Epithelial cell of proximal tubule (primary cell): ENCODE measurements at regions not wholly inside any gene's neighbourhood (a gene's known extent, or its start where the extent isn't known, plus 50 kb on each side); places are given as distances from the start of the nearest gene placed in this dataset.
"Not testable (repeated sequence)": the region's sequence is repeated elsewhere in the genome, so short reads cannot be mapped to it uniquely, and the experiment has no call there.

Source experiments
- DNase-seq: peaks from one replicate; pipeline ENCODE4 v3.0.0-alpha.2; 2011; ENCODE audit warnings: low read depth
- H3K4me3 ChIP-seq: 2 replicates; pipeline ENCODE4 v1.5.1; 2011; ENCODE audit warnings: low read depth, mild to moderate bottlenecking, low read length
- TF ChIP-seq, protein P1 (sequence below): conservative IDR thresholded peaks from 2 replicates; pipeline ENCODE4 v1.5.1; 2012; ENCODE audit warnings: low read depth, mild to moderate bottlenecking, low read length

DNA sequence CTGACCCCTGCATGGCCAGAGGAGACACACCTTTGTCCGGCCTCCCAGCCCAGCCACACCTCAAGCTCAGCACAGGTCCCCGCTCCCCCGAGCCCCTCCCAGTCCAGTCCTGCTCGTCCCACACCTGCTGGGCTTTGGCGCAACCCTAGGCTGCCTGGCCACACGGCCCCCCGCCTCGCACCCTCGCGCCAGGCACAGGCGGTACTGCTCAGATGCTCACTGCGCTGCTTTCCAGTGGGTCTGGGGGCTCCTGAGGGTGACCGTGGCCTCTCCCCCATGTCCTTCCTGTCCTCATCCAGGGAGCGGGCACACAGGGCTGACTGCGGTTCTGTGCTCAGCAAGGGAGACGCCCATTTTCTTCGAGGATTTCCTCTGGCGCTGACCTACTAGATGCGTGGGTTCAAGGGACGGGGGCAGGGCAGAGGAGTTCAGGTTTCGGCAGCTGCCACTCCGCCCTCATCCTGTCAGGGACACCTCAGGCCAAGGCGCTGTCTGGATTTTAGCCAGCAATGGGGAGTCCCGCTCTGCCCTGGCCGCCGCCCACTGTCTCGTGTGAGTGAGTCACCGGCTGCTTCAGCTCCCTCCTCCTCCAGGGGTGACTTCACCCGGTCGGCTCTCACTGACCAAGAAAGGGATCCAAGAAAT, 118.0 kb upstream of the ZNF469 start:
- TF ChIP-seq, protein P1, sequence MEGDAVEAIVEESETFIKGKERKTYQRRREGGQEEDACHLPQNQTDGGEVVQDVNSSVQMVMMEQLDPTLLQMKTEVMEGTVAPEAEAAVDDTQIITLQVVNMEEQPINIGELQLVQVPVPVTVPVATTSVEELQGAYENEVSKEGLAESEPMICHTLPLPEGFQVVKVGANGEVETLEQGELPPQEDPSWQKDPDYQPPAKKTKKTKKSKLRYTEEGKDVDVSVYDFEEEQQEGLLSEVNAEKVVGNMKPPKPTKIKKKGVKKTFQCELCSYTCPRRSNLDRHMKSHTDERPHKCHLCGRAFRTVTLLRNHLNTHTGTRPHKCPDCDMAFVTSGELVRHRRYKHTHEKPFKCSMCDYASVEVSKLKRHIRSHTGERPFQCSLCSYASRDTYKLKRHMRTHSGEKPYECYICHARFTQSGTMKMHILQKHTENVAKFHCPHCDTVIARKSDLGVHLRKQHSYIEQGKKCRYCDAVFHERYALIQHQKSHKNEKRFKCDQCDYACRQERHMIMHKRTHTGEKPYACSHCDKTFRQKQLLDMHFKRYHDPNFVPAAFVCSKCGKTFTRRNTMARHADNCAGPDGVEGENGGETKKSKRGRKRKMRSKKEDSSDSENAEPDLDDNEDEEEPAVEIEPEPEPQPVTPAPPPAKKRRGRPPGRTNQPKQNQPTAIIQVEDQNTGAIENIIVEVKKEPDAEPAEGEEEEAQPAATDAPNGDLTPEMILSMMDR, result no peak
- peak; percentile 53 for DNase-seq
- H3K4me3 ChIP-seq, result no peak overlapping the region

DNA sequence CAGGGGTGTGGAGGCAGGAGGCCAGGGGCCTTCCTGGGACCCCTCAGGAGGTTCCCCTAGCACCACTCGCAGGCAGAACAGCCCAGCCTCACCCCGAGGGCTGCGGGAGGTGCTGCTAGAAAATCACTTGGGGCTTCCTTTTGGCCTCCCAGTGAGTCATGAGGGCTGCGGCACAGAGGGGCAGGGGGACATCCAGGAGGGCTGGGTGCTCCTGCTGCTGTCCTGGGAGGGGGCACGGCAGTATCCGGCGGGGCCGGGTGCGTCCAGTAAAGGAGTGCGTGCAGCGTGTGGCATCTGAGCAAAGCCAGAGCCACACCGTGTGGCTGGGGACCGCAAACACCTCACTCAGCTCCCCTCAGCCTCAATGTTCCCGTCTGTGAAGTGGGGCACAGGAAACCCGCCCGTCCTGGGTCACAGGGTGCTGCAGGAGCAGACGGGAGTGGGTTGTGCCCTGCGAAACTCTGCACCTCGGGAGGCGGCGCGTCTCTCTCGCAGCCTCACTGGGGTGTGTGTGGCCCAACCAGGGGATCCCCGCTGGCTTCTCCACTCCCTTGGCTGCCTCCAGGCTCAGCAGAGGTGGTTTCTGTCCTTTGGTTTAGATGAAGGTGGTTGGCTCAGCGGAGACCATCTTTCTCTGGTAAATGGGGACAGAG, 117.3 kb upstream of the ZNF469 start:
- not testable (repeated sequence) for H3K4me3 ChIP-seq, DNase-seq

DNA sequence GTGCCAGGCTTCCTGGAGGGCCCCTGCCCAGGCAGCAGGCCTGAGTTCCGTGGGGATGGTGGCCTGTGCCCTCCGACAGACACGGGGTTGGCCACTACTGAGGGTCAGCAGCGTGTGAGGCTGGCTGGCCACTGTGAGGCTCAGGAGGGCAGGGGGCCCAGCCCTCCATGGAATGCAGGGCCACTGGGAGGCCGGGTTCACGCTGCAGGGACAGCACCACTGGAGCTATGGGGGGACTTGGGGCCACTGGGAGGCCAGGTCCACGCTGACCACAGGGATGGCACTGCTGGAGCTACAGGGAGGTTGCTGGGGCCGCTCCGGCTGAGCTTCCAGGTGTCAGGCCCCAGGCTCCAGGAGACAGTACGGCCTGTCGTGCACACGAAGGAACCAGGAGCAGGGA, 116.7 kb upstream of the ZNF469 start:
- DNase-seq, H3K4me3 ChIP-seq: not testable (repeated sequence)

DNA sequence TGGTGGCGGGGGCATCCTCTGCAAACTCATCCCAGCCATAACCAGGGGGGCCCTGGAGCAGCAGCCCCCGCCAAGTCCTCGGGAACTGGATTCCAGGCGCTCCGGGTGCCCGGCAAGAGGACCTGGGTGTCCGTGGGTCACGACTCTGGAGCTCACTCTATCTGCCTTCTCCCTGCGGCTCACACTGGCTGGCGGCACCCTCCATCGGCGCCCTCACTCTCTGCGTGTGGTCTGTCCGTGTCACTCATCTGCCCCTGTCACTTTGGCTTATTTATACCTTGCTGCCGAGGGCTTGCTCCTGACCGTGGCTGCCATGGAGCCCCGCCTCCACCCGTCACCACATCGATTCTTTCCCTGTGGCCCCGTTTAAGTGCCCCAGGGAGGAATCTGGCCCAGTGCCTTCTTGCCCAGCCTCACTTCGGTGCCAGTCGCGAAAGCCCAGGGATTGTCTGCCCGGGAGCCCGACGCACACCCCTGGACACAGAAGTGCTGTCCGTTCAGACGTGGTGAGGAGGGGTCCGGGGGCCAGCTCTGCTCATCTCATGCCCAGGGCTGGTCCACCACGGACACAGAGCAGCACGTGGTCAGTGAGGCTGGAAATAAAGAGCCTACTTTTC, 115.7 kb upstream of the ZNF469 start:
- DNase-seq, H3K4me3 ChIP-seq: not testable (repeated sequence)

DNA sequence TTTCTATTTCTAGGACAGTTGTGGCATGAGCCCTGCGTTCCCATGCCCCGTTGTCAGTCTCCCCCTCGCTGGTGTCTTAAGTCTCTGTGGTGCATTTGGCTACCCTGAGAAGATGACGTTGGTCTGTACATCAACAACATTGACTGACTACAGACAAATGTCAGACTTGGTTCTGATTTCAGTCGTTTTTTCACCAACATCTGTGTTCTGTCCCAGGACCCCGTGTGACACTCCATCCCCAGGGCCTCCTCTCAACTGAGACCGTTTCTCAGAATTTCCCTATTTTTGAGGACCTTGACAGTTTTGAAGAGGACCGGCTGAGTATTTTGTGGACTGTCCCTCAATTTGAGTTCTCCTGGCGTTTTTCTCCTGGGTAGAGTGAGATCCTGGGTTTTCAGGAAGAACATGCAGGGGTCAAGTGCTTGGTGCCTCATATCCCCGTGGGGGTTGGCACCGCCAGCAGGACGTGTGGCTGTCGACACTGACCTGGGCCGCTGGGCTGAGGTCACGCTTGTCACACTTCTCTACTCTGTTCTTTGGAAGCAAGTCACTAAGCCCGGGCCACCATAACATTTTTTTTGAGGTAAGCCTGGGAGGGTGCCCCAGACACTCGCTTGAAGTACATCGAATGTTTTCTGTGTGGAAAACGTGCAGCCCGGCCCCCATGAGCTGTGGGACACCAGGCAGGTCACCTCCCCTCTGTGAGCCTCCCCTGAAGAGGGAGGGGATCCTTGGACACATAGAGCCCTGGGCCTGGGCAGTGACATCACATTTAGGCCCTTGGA, 114.4 kb upstream of the ZNF469 start:
- DNase-seq, H3K4me3 ChIP-seq: not testable (repeated sequence)

DNA sequence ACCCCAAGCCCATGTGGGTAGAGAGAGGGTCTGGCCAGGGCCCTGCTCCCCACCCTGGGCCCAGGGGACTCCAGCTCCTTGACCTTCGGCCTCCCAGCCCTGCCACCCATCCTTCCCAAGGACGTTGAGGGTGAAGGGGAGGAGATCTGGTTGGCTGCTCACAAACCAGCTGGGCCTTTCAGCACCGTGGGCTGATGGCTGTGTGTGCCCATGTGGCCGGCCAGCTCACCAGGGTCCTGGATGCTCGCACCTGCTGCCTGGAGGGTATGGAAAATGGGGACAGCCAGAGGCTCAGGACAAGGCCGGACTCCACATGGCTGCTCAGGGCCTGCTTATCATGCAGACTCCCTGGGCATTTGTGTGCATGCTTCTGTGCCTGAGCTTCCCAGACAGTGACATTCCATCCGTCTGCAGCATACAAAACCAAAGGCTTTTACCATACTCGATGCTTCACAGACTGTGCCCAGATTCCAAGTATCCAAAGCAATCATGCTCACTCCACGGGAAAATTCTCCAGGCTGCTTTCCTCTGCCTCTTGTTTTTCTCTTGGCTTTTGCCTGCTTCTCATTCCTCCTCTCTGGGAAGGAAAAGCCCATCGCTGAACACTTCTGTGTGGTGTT, 112.5 kb upstream of the ZNF469 start:
- H3K4me3 ChIP-seq, DNase-seq: not testable (repeated sequence)

DNA sequence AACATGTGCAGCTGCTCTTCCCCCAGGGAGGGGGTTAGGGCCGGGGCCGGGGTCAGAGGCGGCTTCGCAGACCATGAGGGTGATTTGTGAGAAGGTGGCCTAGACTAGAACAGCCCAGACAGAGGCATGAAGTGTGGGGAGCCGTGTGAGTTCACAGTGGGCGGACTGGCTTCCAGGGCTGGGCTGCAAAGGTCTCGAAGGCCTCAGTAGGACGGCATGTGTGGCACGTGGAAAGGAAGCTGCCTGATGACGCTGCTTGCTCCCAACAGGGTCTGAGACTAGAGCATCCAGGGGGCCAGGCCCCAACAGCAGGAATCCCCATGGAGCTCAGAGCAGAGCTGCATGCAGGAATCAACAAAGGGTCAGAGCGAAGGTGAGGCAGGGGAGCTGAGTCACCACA, 111.5 kb upstream of the ZNF469 start:
- not testable (repeated sequence) for H3K4me3 ChIP-seq, DNase-seq

DNA sequence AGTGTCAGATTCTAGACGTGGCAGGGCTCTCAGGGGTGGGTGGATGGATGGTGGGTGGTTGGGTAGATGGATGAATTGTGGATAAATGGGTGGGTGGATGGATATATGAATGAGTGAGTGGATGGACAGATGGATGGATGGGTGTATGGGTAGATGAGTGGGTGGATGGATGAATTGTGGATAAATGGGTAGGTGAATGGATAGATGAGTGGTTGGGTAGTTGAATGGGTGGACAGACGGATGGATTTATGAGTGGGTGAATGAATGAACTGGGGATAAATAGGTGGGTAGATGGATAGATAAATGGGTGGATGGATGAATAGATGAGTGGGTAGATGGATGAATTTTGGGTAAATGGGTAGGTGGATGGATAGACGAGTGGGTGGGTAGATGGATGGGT, 111.0 kb upstream of the ZNF469 start:
- DNase-seq, H3K4me3 ChIP-seq: not testable (repeated sequence)

DNA sequence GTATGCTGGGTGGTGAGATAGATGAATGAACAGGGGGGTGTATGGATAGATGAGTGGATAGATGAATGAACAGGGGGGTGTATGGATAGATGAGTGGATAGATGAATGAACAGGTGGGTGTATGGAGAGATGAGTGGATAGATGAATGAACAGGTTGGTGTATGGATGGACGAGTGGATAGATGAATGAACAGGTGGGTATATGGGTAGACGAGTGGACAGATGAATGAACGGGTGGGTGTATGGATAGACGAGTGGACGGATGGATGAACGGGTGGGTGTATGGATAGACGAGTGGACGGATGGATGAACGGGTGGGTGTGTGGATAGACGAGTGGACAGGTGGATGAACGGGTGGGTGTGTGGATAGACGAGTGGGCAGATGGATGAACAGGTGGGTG, 110.3 kb upstream of the ZNF469 start:
- DNase-seq, H3K4me3 ChIP-seq: not testable (repeated sequence)

DNA sequence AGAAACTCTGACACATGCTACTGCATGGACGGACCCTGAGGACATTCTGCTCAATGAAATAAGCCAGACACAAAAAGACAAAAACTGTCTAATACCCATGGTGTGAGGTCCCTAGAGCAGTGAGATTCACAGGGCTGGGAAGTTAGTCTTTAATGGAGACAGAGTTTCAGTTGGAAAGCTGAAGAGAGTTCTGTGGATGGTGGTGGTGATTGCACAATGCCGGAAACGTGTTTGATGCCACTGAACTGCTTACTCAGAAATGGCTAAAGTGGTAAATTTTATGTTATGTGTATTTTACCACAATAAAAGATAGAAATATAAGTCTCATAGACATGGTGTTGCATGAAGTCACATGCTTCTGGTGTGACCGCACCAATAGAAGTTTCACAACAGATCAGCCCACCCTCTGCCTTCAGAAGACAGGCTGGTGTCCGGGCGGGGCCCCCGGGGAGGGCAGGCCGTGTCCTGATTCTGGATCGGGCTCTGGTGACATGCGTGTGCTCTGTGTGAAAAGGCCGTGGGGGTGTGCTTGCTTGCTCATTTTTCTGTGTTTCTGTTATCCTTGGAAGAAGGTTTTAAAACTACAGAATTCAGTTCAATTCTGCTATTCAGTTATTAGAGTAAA, 108.5 kb upstream of the ZNF469 start:
- not testable (repeated sequence) for DNase-seq, H3K4me3 ChIP-seq

DNA sequence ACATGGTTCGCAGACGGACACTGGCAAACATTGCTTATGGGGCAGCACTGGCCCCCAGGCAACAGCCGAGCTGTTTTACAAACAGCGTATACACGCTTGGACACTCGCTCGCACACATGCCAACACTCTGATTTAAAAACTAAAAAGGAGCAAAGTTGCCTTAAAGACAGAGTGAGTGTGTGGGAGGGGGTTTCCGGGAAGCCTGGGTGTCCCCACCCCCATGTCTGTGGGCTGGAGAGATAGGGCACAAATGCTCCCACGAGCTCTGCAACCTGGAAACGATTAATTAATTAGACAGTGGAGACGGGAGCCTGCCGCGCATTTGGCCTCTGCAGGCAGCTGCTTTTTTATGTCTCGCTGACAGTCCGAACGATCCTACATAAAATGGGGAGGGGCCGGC, 107.9 kb upstream of the ZNF469 start:
- TF ChIP-seq, protein P1, result no peak
- no peak for DNase-seq
- H3K4me3 ChIP-seq, result no peak overlapping the region

DNA sequence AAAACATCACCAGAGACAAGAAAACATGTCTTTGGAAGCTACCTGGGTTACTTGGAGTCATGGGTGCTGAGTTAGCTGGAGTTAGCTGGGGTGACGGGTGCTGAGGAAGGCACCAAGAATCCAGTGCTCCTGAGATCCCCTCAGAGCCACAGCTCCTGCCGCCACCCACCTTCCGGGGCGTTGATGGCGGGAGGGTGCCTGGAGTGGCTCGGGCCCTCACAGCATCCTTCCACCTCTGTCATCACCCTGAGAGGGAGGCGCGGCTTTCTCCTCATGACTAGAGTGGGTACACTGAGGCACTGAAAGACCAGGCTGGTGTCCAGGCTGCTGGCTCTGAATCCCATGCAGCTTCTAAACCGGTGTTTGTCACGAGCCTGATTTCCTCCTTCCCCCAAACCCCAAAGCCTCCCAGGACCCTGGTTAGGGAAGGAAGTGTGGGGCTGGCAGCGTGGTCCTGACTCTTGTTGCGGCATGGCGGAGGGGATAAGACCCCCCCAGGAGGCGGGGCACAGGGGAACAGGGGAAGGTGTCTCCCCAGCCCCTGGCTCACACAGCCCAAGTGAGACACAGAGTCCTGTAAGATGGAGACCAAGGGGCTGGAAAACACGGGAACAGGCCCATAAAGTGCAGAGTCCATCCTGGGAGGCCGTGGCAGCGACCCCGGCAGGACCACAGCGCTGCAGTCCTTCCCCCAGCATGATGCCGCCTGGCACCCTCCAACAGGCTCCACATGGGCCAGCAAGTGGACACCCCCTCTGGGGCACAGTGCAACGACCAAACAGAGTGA, 107.2 kb upstream of the ZNF469 start:
- DNase-seq, H3K4me3 ChIP-seq: not testable (repeated sequence)

DNA sequence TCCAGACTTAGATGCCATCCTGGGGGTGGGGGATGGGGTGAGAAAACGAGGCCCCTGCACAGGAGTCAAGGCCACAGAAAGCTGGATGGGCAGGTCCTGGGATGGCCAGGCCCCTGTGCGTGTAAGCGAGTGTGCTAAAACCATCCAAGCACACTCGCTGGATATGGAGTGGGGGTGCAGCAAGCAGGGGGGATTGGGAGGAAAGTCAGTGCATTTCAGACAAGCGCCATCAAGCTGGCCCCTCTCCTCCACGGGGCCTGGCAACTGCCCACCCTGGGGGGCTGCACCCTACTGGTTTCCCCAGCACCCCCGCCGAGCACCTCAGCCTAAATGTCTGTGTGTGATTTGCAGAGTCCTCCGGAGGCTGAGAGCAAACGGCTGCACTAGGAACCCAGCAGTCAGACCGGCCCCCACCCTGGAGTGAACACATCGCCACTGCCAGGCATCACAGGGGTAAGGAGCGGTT, 106.6 kb upstream of the ZNF469 start:
- H3K4me3 ChIP-seq, DNase-seq: not testable (repeated sequence)
